ENCODE measurements at regions not wholly inside any gene's neighbourhood (a gene's known extent, or its start where the extent isn't known, plus 50 kb on each side); places are given as distances from the start of the nearest gene placed in this dataset.

DNA sequence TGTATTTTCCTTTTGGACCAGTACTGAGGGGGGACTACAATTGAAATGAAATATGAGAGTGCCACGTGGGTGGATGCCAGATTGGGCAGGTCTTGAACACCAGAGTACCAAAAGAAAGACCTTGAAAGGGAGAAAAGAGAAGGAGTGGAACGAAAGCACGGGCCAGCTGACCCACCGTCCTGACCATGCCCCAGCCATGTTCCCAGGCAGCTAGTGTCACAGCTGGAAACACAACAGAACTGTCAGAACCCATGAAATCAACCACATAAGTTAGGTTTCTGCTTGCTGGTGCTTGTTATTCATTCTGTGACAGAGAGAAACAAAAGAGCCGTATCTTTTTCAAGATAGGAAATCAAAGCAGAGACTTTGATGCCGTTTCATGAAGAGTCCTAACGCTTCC is 268.8 kb downstream of the MEX3B start:
- no peak for TF ChIP-seq EZH2 (IDR thresholded peaks at IDR 0.05; ENCODE audit: borderline replicate concordance, low read depth, low read length, severe bottlenecking)
- no peak for TF ChIP-seq POLR2AphosphoS5 (IDR thresholded peaks at IDR 0.05; ENCODE audit: insufficient read depth, low read depth, low read length)
- TF ChIP-seq, protein P1, sequence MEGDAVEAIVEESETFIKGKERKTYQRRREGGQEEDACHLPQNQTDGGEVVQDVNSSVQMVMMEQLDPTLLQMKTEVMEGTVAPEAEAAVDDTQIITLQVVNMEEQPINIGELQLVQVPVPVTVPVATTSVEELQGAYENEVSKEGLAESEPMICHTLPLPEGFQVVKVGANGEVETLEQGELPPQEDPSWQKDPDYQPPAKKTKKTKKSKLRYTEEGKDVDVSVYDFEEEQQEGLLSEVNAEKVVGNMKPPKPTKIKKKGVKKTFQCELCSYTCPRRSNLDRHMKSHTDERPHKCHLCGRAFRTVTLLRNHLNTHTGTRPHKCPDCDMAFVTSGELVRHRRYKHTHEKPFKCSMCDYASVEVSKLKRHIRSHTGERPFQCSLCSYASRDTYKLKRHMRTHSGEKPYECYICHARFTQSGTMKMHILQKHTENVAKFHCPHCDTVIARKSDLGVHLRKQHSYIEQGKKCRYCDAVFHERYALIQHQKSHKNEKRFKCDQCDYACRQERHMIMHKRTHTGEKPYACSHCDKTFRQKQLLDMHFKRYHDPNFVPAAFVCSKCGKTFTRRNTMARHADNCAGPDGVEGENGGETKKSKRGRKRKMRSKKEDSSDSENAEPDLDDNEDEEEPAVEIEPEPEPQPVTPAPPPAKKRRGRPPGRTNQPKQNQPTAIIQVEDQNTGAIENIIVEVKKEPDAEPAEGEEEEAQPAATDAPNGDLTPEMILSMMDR (IDR thresholded peaks at IDR 0.05; ENCODE audit: extremely low read depth in 1 of 2, insufficient read depth in 1 of 2, low read depth in 1 of 2, low read length in 2 of 2) = no peak
- TF ChIP-seq POLR2A (IDR thresholded peaks at IDR 0.05; ENCODE audit: low read depth, low read length) = no peak
